GM12891 (cell line): ENCODE measurements at regions not wholly inside any gene's neighbourhood (a gene's known extent, or its start where the extent isn't known, plus 50 kb on each side); places are given as distances from the start of the nearest gene placed in this dataset.
"Not testable (repeated sequence)": the region's sequence is repeated elsewhere in the genome, so short reads cannot be mapped to it uniquely, and the experiment has no call there.

Source experiments
- PAX5 ChIP-seq: IDR thresholded peaks from 2 replicates; pipeline ENCODE4 v1.6.1; 2011; ENCODE audit warnings: low read length, moderate library complexity, mild to moderate bottlenecking; ENCODE audit not compliant: insufficient read depth, severe bottlenecking
- POLR2A ChIP-seq: IDR thresholded peaks from 2 replicates; pipeline ENCODE4 v1.6.1; 2011; ENCODE audit warnings: low read depth, low read length, control low read depth
- POLR2AphosphoS5 ChIP-seq: IDR thresholded peaks from 2 replicates; pipeline ENCODE4 v1.6.1; 2011; ENCODE audit warnings: low read depth, low read length, control low read depth
- POU2F2 ChIP-seq: IDR thresholded peaks from 2 replicates; pipeline ENCODE4 v1.6.1; 2011; ENCODE audit warnings: low read depth, mild to moderate bottlenecking, control low read depth, low read length, moderate library complexity
- SPI1 ChIP-seq: IDR thresholded peaks from 2 replicates; pipeline ENCODE4 v1.6.1; 2011; ENCODE audit warnings: low read depth, low read length, control low read depth
- TAF1 ChIP-seq: IDR thresholded peaks from 2 replicates; pipeline ENCODE4 v1.6.1; 2011; ENCODE audit warnings: low read depth, low read length, control low read depth

- TF ChIP-seq POLR2AphosphoS5, POLR2A, SPI1, TAF1, POU2F2, PAX5: not testable (repeated sequence)
Measured at GRCh38 chr16:86738322-86738721, 160.0 kb downstream of the FOXL1 start.
